BE2C (cell line): ENCODE measurements at regions not wholly inside any gene's neighbourhood (a gene's known extent, or its start where the extent isn't known, plus 50 kb on each side); places are given as distances from the start of the nearest gene placed in this dataset.

Experiments
- DNase-seq: peaks from one replicate; pipeline ENCODE4 v3.0.0-alpha.2; 2020
- H3K27me3 ChIP-seq: fragments of 250-450 bp; sonication (Bioruptor Pico); 2 replicates; pipeline ENCODE4 v1.5.1; 2020; ENCODE audit warnings: mild to moderate bottlenecking
- H3K36me3 ChIP-seq: fragments of 250-450 bp; sonication (Bioruptor Pico); 2 replicates; pipeline ENCODE4 v1.5.1; 2020; ENCODE audit warnings: mild to moderate bottlenecking
- H3K4me1 ChIP-seq: fragments of 250-450 bp; sonication (Bioruptor Pico); 2 replicates; pipeline ENCODE4 v1.5.1; 2020
- H3K4me3 ChIP-seq: 2 replicates; pipeline ENCODE4 v1.5.1; 2011; ENCODE audit warnings: low read depth, low read length
- H3K9me3 ChIP-seq: fragments of 250-450 bp; sonication (Bioruptor Pico); 2 replicates; pipeline ENCODE4 v1.5.1; 2020
- TF ChIP-seq, protein P1 (sequence below): IDR thresholded peaks from 2 replicates; pipeline ENCODE4 v1.5.1; 2012; ENCODE audit warnings: mild to moderate bottlenecking, low read depth, low read length

GRCh38 chr5:135706474-135706873 lies 127.7 kb upstream of the CXCL14 start:
- TF ChIP-seq, protein P1, sequence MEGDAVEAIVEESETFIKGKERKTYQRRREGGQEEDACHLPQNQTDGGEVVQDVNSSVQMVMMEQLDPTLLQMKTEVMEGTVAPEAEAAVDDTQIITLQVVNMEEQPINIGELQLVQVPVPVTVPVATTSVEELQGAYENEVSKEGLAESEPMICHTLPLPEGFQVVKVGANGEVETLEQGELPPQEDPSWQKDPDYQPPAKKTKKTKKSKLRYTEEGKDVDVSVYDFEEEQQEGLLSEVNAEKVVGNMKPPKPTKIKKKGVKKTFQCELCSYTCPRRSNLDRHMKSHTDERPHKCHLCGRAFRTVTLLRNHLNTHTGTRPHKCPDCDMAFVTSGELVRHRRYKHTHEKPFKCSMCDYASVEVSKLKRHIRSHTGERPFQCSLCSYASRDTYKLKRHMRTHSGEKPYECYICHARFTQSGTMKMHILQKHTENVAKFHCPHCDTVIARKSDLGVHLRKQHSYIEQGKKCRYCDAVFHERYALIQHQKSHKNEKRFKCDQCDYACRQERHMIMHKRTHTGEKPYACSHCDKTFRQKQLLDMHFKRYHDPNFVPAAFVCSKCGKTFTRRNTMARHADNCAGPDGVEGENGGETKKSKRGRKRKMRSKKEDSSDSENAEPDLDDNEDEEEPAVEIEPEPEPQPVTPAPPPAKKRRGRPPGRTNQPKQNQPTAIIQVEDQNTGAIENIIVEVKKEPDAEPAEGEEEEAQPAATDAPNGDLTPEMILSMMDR: no peak
- peaks cover 6% of the 10 kb centered on the region; the same call in 1 of the 2 replicates for H3K27me3 ChIP-seq

DNA sequence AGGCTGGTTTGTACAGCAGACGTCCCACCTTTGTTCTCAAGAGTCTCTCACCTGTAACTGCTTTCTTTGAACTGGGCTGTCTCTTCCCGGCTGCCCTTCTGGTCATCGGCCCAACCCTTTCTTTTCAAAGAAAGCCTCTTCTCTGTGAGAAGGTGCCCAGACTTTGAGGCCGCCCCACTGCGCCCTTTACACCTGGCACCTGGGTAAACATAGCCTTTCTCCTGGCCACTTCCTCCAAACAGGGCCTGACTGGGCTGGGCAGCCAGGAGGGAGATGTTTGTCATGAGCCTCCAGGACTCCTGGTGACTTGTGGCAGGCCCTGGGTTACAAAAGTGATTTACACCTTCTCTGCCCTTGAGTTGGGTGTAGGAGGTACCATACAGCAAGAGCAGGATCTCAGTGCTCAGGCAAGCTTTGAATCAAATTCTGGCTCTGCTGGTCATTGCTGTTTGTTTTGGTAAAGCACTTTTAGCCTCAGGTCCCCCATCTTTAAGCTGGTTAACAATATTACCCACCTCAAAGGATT lies 127.2 kb upstream of the CXCL14 start:
- Histone ChIP-seq H3K27me3 (peaks cover 2% of the 10 kb centered on the region; the same call in 1 of the 2 replicates), H3K4me1 (no peaks in the 10 kb centered on the region), H3K9me3 (no peaks in the 10 kb centered on the region), H3K36me3 (no peaks in the 10 kb centered on the region), H3K4me3 (no peak overlapping the region)
- no peak for DNase-seq
- TF ChIP-seq, protein P1: no peak

More at GRCh38 chr5:135706474-135706873, 127.7 kb upstream of the CXCL14 start:
- H3K4me1 ChIP-seq: no peaks in the 10 kb centered on the region
- H3K36me3 ChIP-seq: no peaks in the 10 kb centered on the region
- H3K9me3 ChIP-seq: no peaks in the 10 kb centered on the region
- DNase-seq: no peak
- H3K4me3 ChIP-seq: no peak overlapping the region

- no peaks in the 10 kb centered on the region for H3K36me3 ChIP-seq
- H3K4me3 ChIP-seq: no peak overlapping the region
- no peaks in the 10 kb centered on the region for H3K4me1 ChIP-seq
- H3K27me3 ChIP-seq: no peaks in the 10 kb centered on the region
- no peak for DNase-seq
- TF ChIP-seq, protein P1: no peak
- H3K9me3 ChIP-seq: no peaks in the 10 kb centered on the region
These were observed 126.4 kb upstream of the CXCL14 start for GRCh38 chr5:135705141-135705631.

DNA sequence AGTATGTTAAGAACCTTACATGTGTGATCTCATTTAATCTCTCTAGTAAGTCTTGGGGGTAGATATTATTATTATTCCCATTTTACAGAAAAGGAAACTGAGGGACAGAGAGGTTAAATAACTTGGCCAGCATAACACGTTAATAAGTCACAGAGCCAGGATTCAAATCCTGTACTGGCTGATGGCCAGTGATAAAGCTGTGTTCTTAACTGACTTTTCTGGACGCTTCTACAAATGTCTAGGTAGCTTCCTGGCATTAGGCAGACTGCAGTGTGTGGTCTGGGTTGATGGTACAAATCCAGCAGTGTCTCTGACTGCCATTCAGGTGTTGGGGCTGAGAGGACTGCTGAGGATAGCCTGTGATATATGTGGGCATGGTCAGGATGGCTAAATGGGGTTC lies 125.8 kb upstream of the CXCL14 start:
- H3K9me3 ChIP-seq: no peaks in the 10 kb centered on the region
- TF ChIP-seq, protein P1: no peak
- H3K36me3 ChIP-seq: no peaks in the 10 kb centered on the region
- no peaks in the 10 kb centered on the region for H3K27me3 ChIP-seq
- DNase-seq: no peak
- H3K4me3 ChIP-seq: no peak overlapping the region
- H3K4me1 ChIP-seq: no peaks in the 10 kb centered on the region

DNA sequence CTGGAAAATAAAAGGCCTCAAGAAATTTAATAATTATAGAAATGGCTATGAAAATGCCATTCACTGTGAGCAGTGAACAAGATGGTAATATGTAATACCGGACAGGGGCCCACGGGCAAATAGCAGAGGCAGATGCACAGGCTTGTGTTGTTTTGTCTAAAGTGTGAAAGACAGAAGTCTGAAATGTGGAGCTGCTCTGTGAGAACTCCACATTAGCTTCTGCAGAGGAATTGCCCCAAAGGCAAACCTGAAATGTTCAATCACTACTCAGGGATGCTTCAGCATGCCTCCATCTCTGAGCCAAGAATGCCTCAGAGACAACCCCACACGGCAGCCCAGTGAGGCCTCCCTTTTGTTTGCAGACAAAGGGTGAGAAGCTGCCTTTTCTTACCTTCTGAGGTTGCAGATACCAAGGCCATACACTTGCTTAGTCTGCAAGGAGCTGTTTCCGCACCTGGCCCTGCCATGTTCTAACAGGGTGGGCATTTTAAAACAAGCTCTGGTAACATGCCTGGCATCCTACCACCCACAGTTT lies 124.3 kb upstream of the CXCL14 start:
- H3K4me3 ChIP-seq: no peak overlapping the region
- no peaks in the 10 kb centered on the region for H3K36me3 ChIP-seq
- H3K9me3 ChIP-seq: no peaks in the 10 kb centered on the region
- DNase-seq: no peak
- H3K4me1 ChIP-seq: no peaks in the 10 kb centered on the region
- no peaks in the 10 kb centered on the region for H3K27me3 ChIP-seq
- TF ChIP-seq, protein P1: no peak

GRCh38 chr5:135702191-135702590 lies 123.4 kb upstream of the CXCL14 start:
- no peaks in the 10 kb centered on the region for H3K9me3 ChIP-seq
- no peak for DNase-seq
- no peaks in the 10 kb centered on the region for H3K4me1 ChIP-seq
- no peak overlapping the region for H3K4me3 ChIP-seq
- H3K27me3 ChIP-seq: no peaks in the 10 kb centered on the region
- TF ChIP-seq, protein P1: no peak
- no peaks in the 10 kb centered on the region for H3K36me3 ChIP-seq
